PFSK-1 (cell line): ENCODE measurements at regions not wholly inside any gene's neighbourhood (a gene's known extent, or its start where the extent isn't known, plus 50 kb on each side); places are given as distances from the start of the nearest gene placed in this dataset.

ENCODE experiments used
- FOXP2 ChIP-seq: optimal IDR thresholded peaks from 2 replicates; pipeline ENCODE3; 2011; ENCODE audit warnings: borderline replicate concordance, control low read depth, inconsistent platforms; ENCODE audit not compliant: insufficient read depth; ENCODE audit errors: extremely low read length, extremely low read depth
- POLR2AphosphoS5 ChIP-seq: IDR thresholded peaks from 2 replicates; pipeline ENCODE4 v1.6.1; 2012; ENCODE audit warnings: low read depth, mild to moderate bottlenecking, control low read depth, low read length, moderate library complexity
- REST ChIP-seq, 2 experiments: IDR thresholded peaks; 2 replicates each; pipeline versions ENCODE4 v1.6.1 to v1.8.0; 2011 to 2012; ENCODE audit warnings: low read depth in 2 of 2, low read length in 2 of 2, control low read depth in 1 of 2, inconsistent platforms in 1 of 2, mild to moderate bottlenecking in 1 of 2, moderate library complexity in 1 of 2; ENCODE audit not compliant: insufficient read depth in 1 of 2
- SIN3A ChIP-seq: IDR thresholded peaks from 2 replicates; pipeline ENCODE4 v1.6.1; 2012; ENCODE audit warnings: mild to moderate bottlenecking, low read length, moderate library complexity, borderline replicate concordance; ENCODE audit not compliant: insufficient read depth
- TAF1 ChIP-seq: IDR thresholded peaks from 2 replicates; pipeline ENCODE4 v1.6.1; 2012; ENCODE audit warnings: low read length, control low read depth, borderline replicate concordance; ENCODE audit not compliant: insufficient read depth

GRCh38 chr2:83069724-83070123, 1389.4 kb downstream of the SUCLG1 start:
- TF ChIP-seq POLR2AphosphoS5 (no peak), TAF1 (no peak), REST (IDR thresholded peaks at IDR 0.05; ENCODE audit: insufficient read depth in 1 of 2, low read depth in 2 of 2, low read length in 2 of 2) (no peak), SIN3A (no peak), FOXP2 (no peak)
